ENCODE measurements at regions not wholly inside any gene's neighbourhood (a gene's known extent, or its start where the extent isn't known, plus 50 kb on each side); places are given as distances from the start of the nearest gene placed in this dataset.

DNA sequence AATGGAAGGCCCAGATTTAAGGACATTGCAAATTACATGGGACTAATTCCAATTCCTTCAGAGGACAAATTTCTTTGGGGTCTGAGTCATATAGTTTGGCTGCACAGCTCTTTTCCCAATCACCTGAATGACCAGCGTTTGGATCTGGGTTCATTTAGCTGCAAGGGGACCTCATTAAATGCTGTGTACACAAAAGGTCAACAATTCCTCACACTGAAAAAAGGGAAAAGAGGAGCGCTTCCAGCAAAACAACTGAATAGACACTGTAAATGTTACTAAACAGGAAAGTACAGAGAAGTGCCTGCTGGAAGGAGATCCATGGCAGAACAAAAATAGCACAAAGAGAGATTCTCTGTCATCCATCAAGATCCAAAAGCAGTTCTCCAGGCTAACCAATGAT is 356.0 kb upstream of the LMCD1 start:
- TF ChIP-seq, protein P1, sequence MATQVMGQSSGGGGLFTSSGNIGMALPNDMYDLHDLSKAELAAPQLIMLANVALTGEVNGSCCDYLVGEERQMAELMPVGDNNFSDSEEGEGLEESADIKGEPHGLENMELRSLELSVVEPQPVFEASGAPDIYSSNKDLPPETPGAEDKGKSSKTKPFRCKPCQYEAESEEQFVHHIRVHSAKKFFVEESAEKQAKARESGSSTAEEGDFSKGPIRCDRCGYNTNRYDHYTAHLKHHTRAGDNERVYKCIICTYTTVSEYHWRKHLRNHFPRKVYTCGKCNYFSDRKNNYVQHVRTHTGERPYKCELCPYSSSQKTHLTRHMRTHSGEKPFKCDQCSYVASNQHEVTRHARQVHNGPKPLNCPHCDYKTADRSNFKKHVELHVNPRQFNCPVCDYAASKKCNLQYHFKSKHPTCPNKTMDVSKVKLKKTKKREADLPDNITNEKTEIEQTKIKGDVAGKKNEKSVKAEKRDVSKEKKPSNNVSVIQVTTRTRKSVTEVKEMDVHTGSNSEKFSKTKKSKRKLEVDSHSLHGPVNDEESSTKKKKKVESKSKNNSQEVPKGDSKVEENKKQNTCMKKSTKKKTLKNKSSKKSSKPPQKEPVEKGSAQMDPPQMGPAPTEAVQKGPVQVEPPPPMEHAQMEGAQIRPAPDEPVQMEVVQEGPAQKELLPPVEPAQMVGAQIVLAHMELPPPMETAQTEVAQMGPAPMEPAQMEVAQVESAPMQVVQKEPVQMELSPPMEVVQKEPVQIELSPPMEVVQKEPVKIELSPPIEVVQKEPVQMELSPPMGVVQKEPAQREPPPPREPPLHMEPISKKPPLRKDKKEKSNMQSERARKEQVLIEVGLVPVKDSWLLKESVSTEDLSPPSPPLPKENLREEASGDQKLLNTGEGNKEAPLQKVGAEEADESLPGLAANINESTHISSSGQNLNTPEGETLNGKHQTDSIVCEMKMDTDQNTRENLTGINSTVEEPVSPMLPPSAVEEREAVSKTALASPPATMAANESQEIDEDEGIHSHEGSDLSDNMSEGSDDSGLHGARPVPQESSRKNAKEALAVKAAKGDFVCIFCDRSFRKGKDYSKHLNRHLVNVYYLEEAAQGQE (IDR thresholded peaks at IDR 0.05; ENCODE audit: insufficient read depth in 1 of 2, low read depth in 2 of 2, low read length in 1 of 2) = no peak
- TF ChIP-seq SIN3A (IDR thresholded peaks at IDR 0.05; ENCODE audit: borderline replicate concordance, insufficient read depth, low read depth, low read length) = no peak
- TF ChIP-seq CTCF (IDR thresholded peaks at IDR 0.05) = no peak
- TF ChIP-seq POLR2AphosphoS5 (IDR thresholded peaks at IDR 0.05; ENCODE audit: low read depth, low read length) = no peak
- no peak for TF ChIP-seq TCF7L2 (IDR thresholded peaks at IDR 0.05; ENCODE audit: low read depth, low read length)
